ENCODE measurements at regions not wholly inside any gene's neighbourhood (a gene's known extent, or its start where the extent isn't known, plus 50 kb on each side); places are given as distances from the start of the nearest gene placed in this dataset.
"Not testable (repeated sequence)": the region's sequence is repeated elsewhere in the genome, so short reads cannot be mapped to it uniquely, and the experiment has no call there.

- no peak for TF ChIP-seq CTCF (IDR thresholded peaks at IDR 0.05; ENCODE audit: borderline replicate concordance, insufficient read depth, low read depth, low read length)
- H3K4me3 ChIP-seq (ENCODE audit: low read depth, low read length): no peak overlapping the region
Measured at GRCh38 chr13:62123409-62123808, 707.8 kb upstream of the PCDH20 start.

- TF ChIP-seq CTCF (IDR thresholded peaks at IDR 0.05; ENCODE audit: borderline replicate concordance, insufficient read depth, low read depth, low read length): no peak
Measured at GRCh38 chr13:62122434-62122833, 706.8 kb upstream of the PCDH20 start.

GRCh38 chr13:62119739-62120700 is 704.4 kb upstream of the PCDH20 start:
- no peak for TF ChIP-seq CTCF (IDR thresholded peaks at IDR 0.05; ENCODE audit: borderline replicate concordance, insufficient read depth, low read depth, low read length)
- H3K4me3 ChIP-seq (ENCODE audit: low read depth, low read length): no peak overlapping the region

More at GRCh38 chr13:62122434-62122833, 706.8 kb upstream of the PCDH20 start:
- no peak overlapping the region for H3K4me3 ChIP-seq (ENCODE audit: low read depth, low read length)

GRCh38 chr13:62115831-62116230 is 700.2 kb upstream of the PCDH20 start:
- H3K4me3 ChIP-seq (ENCODE audit: low read depth, low read length): no peak overlapping the region
- no peak for TF ChIP-seq CTCF (IDR thresholded peaks at IDR 0.05; ENCODE audit: borderline replicate concordance, insufficient read depth, low read depth, low read length)

GRCh38 chr13:62113179-62113578 is 697.5 kb upstream of the PCDH20 start:
- no peak overlapping the region for H3K4me3 ChIP-seq (ENCODE audit: low read depth, low read length)
- TF ChIP-seq CTCF (IDR thresholded peaks at IDR 0.05; ENCODE audit: borderline replicate concordance, insufficient read depth, low read depth, low read length): no peak

GRCh38 chr13:62110079-62110478 is 694.4 kb upstream of the PCDH20 start:
- TF ChIP-seq CTCF (IDR thresholded peaks at IDR 0.05; ENCODE audit: borderline replicate concordance, insufficient read depth, low read depth, low read length): no peak
- H3K4me3 ChIP-seq (ENCODE audit: low read depth, low read length): no peak overlapping the region

GRCh38 chr13:62104136-62104535 is 688.5 kb upstream of the PCDH20 start:
- not testable (repeated sequence) for H3K4me3 ChIP-seq (ENCODE audit: low read depth, low read length)
